Psoas muscle (tissue), 7 donors: ENCODE measurements at regions not wholly inside any gene's neighbourhood (a gene's known extent, or its start where the extent isn't known, plus 50 kb on each side); places are given as distances from the start of the nearest gene placed in this dataset.

Experiments used
- ATAC-seq, 4 donors: fragments of 200-7000 bp; cut with Tn5 transposase; one replicate each; pipeline ENCODE4 v1.9.1; 2020; ENCODE audit warnings: moderate library complexity in 3 of 4, mild to moderate bottlenecking in 2 of 4
- DNase-seq, 2 donors: peaks; one replicate each; pipeline ENCODE4 v3.0.0-alpha.2; 2020
- H3K27ac ChIP-seq: fragments of 200-600 bp; one replicate; pipeline ENCODE4 v1.8.0; 2022
- H3K27me3 ChIP-seq, 3 donors: fragments of 200-600 bp in 1 of 3; one replicate each; pipeline versions ENCODE4 v1.6.1 to v1.8.0; 2013 to 2022; ENCODE audit warnings: low read length in 2 of 3, mild to moderate bottlenecking in 2 of 3, moderate library complexity in 1 of 3; ENCODE audit not compliant: insufficient read depth in 3 of 3
- H3K36me3 ChIP-seq, 2 donors: fragments of 200-600 bp in 1 of 2; one replicate each; pipeline versions ENCODE4 v1.6.1 to v1.8.0; 2013 to 2022; ENCODE audit warnings: low read depth in 1 of 2, mild to moderate bottlenecking in 1 of 2, moderate library complexity in 1 of 2; ENCODE audit not compliant: insufficient read depth in 1 of 2
- H3K4me1 ChIP-seq: fragments of 200-600 bp; one replicate; pipeline ENCODE4 v1.8.0; 2022
- H3K4me3 ChIP-seq: fragments of 200-600 bp; one replicate; pipeline ENCODE4 v1.8.0; 2022; ENCODE audit warnings: mild to moderate bottlenecking
- H3K9me3 ChIP-seq: fragments of 200-600 bp; one replicate; pipeline ENCODE4 v1.8.0; 2022
- WGBS, 3 donors: extraction: QIAGEN DNeasy Blood & Tissue Kit; methylation state at CpG; one replicate each; pipeline versions ENCODE4 v1.1.6 to v1.1.7; 2013; 5-methylcytosine and 5-hydroxymethylcytosine counted together
- intact Hi-C, 2 donors: fragments of 100-400 bp; cut with DNase I; formaldehyde crosslinking; loops; one replicate each; pipeline versions ENCODE4 v1.11.0 to v1.14.2; 2022
- TF ChIP-seq, protein P1 (sequence below): fragments of 200-600 bp; IDR thresholded peaks from one replicate; pipeline ENCODE4 v1.8.0; 2022; ENCODE audit warnings: antibody characterized with exemption
- donor health status: healthy with polysubstance abuse.
- donor health status: DM: no; HTN: no; CAD: no; lungs with moderate emphysema.
- donor health status: Bipolar disorder and iron deficiency.
- donor health status: healthy.
- donor health status: DM: yes; HTN: yes; CAD: no.
- donor health status: DM: no; HTN: no; CAD: no.
- donor health status: DM: yes; HTN: yes; CAD: no.

DNA sequence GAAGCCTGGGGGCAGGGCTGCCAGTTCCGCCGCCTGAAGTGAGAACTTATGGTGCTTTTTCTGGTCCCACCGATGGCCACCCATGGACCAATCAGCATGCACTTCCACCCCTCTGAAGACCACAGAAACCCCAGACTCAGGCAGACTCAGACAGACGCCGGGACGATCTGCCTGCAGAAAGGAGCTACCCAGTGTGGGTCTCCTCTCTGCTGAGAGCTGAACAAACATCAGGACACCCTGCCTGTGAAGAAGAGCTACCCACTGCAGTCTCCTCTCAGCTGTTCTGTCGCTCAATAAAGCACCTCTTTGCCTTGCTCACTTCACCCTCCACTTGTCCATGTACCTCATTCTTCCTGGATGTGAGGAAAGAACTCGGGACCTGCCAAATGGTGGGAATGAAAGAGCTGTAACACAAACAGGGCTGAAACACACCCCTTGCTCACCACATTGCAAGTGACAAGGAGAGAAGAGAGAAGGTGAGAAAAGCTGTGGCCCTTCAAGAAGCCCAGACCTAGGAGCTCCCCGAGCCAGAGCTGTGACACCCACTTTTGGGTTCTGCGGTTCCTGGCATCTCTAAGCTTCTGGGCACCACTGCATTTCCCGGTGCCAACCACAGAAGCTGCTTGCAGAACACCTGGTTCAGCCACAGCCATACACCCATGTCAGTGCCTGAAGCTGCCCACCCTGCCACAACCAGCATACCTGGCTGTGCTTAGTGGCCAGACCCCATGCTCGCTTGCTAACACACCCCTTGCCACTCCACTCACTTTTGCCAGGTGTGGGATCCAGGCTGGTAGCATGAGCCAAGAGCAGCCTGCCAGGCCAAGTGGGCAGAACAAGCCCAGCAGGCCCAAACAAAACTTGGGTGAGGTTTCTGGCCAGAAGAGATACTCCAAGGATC is 114.3 kb upstream of the TSLP start:
- no peaks in the 10 kb centered on the region for H3K4me1 ChIP-seq
- TF ChIP-seq, protein P1, sequence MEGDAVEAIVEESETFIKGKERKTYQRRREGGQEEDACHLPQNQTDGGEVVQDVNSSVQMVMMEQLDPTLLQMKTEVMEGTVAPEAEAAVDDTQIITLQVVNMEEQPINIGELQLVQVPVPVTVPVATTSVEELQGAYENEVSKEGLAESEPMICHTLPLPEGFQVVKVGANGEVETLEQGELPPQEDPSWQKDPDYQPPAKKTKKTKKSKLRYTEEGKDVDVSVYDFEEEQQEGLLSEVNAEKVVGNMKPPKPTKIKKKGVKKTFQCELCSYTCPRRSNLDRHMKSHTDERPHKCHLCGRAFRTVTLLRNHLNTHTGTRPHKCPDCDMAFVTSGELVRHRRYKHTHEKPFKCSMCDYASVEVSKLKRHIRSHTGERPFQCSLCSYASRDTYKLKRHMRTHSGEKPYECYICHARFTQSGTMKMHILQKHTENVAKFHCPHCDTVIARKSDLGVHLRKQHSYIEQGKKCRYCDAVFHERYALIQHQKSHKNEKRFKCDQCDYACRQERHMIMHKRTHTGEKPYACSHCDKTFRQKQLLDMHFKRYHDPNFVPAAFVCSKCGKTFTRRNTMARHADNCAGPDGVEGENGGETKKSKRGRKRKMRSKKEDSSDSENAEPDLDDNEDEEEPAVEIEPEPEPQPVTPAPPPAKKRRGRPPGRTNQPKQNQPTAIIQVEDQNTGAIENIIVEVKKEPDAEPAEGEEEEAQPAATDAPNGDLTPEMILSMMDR, result no peak
- 57 to 70% (median 60%) methylated on average over 12 of the region's 12 CpGs for WGBS, 3 donors
- no peak for DNase-seq
- intact Hi-C loops, result no loop called here
- H3K4me3 ChIP-seq, result no peak overlapping the region
- no peak overlapping the region for H3K27ac ChIP-seq
- no peak for ATAC-seq
- H3K36me3 ChIP-seq, result no peaks in the 10 kb centered on the region
- no peaks in the 10 kb centered on the region for H3K9me3 ChIP-seq
- no peaks in the 10 kb centered on the region for H3K27me3 ChIP-seq

DNA sequence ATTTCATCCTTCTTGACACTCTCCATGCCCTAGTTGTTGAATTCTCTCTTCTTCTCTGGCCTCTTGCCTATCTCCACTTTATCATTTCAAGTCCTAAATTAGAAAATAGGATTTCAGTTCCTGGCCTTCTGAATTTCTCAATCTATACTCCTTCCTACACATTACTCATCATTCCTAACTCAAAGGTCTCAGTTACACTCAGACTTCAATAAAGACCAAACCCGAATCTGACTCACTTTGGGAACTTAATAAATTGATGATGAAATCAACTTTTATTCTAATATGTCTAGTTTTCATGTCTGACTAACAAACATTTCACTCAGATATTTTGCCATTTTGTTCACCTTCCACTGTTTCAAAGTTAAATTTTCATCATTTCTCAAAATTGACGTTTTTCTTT is 113.6 kb upstream of the TSLP start:
- Histone ChIP-seq H3K4me3 (no peak overlapping the region), H3K36me3 (no peaks in the 10 kb centered on the region), H3K4me1 (no peaks in the 10 kb centered on the region), H3K27ac (no peak overlapping the region), H3K27me3 (no peaks in the 10 kb centered on the region), H3K9me3 (no peaks in the 10 kb centered on the region)
- ATAC-seq (no peak), DNase-seq (no peak)
- intact Hi-C loops, result no loop called here
- TF ChIP-seq, protein P1, result no peak
- 63 to 74% (median 69%) methylated on average over 2 of the region's 2 CpGs for WGBS, 3 donors

DNA sequence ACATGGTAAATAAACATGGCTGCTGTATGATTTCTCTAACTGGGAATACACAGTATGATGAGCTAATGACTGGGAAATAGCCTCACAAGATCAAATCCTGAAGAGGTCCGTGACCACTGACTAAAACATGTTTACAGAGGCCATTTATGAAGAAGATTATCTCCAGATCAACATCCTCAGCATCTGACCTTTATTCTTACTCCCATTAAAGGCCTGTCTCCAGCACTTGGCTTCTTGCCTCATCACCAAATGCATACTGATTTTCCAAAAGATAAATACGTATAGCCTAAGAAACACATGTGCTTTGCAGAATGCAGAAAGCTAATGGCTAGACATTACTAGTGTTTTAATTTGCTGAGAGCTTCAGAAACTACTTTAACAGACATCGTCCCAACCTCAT is 108.0 kb upstream of the TSLP start:
- 69 to 77% (median 76%) methylated on average over 3 of the region's 3 CpGs for WGBS, 3 donors
- intact Hi-C loops, result no loop called here
- ATAC-seq, result no peak

DNA sequence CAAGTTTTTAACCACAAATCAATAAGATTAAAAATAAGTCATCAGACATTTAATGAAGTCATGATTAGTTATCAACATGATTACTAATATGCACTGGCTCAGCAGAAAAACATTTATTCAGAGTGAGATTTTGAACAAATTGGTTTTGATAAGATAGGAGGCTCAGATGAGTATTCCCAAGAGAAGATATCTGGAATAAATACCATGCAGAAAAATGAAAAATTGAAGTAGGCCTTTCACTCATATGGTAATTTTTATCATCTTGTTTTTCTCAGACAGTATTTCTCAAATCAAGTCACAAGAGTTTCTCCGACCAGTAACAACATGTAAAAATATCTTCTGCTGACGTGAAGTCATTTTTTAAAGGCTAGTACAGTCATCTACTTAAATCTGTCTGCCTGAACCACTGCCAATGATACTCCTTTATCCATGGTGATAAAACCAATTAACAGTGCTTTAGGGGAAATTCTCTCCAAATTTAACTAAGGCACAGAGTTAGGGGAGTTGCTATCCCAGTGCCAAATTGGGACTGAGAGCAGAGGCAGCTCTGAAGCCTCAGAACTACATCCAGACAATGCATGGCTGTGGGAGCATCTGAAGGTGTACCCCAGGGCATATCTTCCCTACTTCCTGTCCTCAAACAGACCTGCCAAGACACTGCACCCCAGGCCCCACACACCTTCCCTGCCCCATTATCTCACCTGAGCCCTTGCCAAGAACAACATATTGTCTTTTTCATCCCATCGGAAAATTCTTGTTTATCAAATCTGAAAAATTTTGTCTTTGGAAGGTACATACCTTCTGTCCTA is 105.5 kb upstream of the TSLP start:
- DNase-seq (no peak), ATAC-seq (no peak)
- TF ChIP-seq, protein P1, result no peak
- H3K4me3 ChIP-seq, result no peak overlapping the region
- 42 to 54% (median 50%) methylated on average over 3 of the region's 3 CpGs for WGBS, 3 donors
- intact Hi-C loops, result no loop called here
- H3K9me3 ChIP-seq, result no peaks in the 10 kb centered on the region
- no peaks in the 10 kb centered on the region for H3K36me3 ChIP-seq
- no peak overlapping the region for H3K27ac ChIP-seq
- H3K4me1 ChIP-seq, result no peaks in the 10 kb centered on the region
- H3K27me3 ChIP-seq, result no peaks in the 10 kb centered on the region

More for the DNA sequence above, 108.0 kb upstream of the TSLP start:
- H3K4me3 ChIP-seq, result no peak overlapping the region
- H3K4me1 ChIP-seq, result no peaks in the 10 kb centered on the region
- TF ChIP-seq, protein P1, result no peak
- no peaks in the 10 kb centered on the region for H3K9me3 ChIP-seq
- H3K27ac ChIP-seq, result no peak overlapping the region
- no peak for DNase-seq
- H3K27me3 ChIP-seq, result no peaks in the 10 kb centered on the region
- no peaks in the 10 kb centered on the region for H3K36me3 ChIP-seq
